Gastroesophageal sphincter (tissue), 3 donors: ENCODE measurements at regions not wholly inside any gene's neighbourhood (a gene's known extent, or its start where the extent isn't known, plus 50 kb on each side); places are given as distances from the start of the nearest gene placed in this dataset.

ENCODE experiments used
- CTCF ChIP-seq, 4 experiments: fragments of 200-600 bp in 2 of 4; fragments of 450-650 bp in 2 of 4; sonication (generic) in 1 of 4; IDR thresholded peaks; one replicate each; pipeline ENCODE4 v1.5.1; 2017 to 2019; ENCODE audit warnings: antibody characterized with exemption in 4 of 4, mild to moderate bottlenecking in 2 of 4, moderate library complexity in 2 of 4
- POLR2A ChIP-seq, 2 donors: fragments of 450-650 bp; IDR thresholded peaks; one replicate each; pipeline ENCODE4 v1.6.1; 2017; ENCODE audit warnings: antibody characterized with exemption in 2 of 2, mild to moderate bottlenecking in 2 of 2, moderate library complexity in 1 of 2
- POLR2AphosphoS5 ChIP-seq: sonication (generic); formaldehyde crosslinking; IDR thresholded peaks from one replicate; pipeline ENCODE4 v1.6.1; 2017; ENCODE audit warnings: antibody characterized with exemption

- TF ChIP-seq CTCF (IDR thresholded peaks at IDR 0.05) (no peak), POLR2A (IDR thresholded peaks at IDR 0.05) (no peak), POLR2AphosphoS5 (no peak)
Observed at GRCh38 chr6:92126088-92126487, 1293.3 kb downstream of the EPHA7 start.
